ENCODE measurements at regions not wholly inside any gene's neighbourhood (a gene's known extent, or its start where the extent isn't known, plus 50 kb on each side); places are given as distances from the start of the nearest gene placed in this dataset.
A peak's percentile ranks its signal among the peaks of the same experiment; 100 is the strongest.

DNA sequence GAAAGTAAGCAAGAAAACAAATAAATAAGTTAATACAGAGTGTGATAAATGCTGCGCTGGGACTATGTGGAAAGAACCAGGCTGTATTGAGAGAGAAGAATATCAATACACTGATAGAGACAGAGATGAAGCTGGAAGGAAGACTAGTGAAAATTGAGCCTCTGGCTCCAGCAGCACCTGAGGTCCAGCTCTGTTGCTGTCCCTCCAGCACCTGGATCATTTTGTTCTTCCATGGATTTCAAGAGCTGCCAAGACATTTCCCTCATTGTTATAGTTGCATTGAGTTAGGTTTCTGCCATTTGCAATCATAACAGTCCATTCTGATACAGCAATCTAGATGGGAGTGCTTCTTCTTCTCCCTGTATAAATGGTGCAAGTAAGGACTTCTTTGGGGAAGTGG lies 242.7 kb upstream of the FGGY start:
- Mint-ChIP-seq H3K4me3 (no peak overlapping the region), H3K9me3 (no peaks in the 10 kb centered on the region), H3K27ac (no peak overlapping the region), H3K4me1 (no peaks in the 10 kb centered on the region), H3K36me3 (no peaks in the 10 kb centered on the region), H3K27me3 (no peaks in the 10 kb centered on the region)
- DNase-seq: no peak

DNA sequence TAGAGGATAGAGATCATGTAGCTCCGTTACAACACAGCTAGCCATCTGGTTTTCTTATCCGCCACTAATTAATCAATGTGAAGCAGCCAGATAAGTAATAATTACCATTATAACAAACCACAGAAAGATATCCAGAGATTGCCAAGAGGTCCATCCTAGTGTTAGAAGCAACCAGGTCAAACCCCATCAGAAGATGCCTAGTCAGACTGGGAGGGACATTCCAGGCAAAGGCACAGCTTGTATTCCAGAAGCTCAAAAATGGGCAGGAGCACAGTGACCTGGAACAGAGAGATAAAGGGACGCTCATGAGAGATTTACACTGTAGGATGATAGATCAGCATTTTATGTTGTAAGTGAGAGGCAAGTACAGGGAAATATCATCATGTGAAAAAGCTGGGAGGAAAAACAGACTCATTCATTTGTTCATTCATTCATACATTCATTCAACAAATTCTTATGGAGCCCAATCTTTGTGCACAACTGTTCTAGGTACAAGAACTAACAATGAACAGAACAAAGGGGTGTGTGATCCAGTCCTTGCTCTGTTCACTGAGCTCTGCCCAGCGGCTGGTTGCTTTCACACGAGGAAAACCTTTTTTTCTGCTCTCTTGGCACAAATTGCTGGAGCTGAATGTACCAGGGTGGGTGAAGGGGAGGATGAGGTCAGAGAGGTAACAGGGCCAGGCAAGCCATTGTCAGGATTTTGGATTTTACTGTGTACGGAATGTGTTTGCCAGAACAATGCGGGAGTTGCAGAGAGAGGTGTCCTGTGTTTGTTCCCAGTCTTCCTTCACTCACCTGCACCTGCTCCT lies 240.8 kb upstream of the FGGY start:
- Mint-ChIP-seq H3K27ac (no peak overlapping the region), H3K4me3 (no peak overlapping the region), H3K4me1 (no peaks in the 10 kb centered on the region), H3K27me3 (no peaks in the 10 kb centered on the region), H3K36me3 (no peaks in the 10 kb centered on the region), H3K9me3 (no peaks in the 10 kb centered on the region)
- DNase-seq: no peak

DNA sequence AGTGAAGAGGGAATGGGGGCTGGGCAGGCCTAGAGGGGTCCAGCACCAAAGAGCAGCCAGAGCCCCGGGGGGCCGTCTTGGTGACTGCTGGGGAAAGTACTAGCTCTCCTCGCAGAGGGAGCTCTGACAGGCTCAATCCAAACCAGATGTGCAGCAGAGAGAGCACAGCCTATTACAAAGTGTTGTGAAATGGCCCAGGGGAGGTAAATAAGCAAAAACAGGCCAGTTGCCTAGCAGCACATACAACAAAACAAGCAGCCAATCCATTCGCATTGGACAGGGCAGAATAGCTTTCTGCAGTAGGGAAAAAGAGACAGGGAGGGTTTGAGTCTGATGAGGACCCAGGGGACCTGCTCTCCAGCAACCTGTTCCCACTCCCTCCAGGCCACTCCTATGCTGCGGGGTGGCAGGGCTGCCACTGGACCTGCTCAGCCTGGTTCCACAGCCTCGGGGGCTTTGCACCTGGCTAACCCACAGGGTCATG lies 239.6 kb upstream of the FGGY start:
- Mint-ChIP-seq H3K27ac (no peak overlapping the region), H3K27me3 (no peaks in the 10 kb centered on the region), H3K36me3 (no peaks in the 10 kb centered on the region), H3K4me3 (no peak overlapping the region), H3K9me3 (no peaks in the 10 kb centered on the region), H3K4me1 (peaks cover 4% of the 10 kb centered on the region)
- DNase-seq: no peak

DNA sequence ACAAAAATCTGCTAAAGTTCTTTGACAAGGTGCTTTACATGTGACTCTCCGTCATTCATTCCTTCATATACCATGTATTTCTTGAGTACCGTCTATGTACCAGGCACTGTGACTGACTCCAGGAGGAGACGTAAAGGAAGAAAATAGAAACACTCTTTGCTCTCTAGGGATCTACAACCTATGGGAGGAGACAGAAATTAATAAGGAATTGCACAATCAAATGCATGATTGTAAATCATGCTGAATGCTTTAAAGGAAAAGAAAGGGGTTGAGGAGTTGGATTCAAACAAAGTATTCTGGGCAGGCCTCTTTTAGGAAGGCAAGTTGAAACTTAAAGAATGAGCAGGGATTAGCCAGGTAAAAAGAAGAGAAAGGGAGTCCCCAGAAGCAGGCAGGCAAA lies 239.1 kb upstream of the FGGY start:
- Mint-ChIP-seq H3K4me3 (no peak overlapping the region), H3K4me1 (peaks cover 7% of the 10 kb centered on the region), H3K27ac (no peak overlapping the region), H3K36me3 (no peaks in the 10 kb centered on the region), H3K27me3 (no peaks in the 10 kb centered on the region), H3K9me3 (no peaks in the 10 kb centered on the region)
- no peak for DNase-seq

DNA sequence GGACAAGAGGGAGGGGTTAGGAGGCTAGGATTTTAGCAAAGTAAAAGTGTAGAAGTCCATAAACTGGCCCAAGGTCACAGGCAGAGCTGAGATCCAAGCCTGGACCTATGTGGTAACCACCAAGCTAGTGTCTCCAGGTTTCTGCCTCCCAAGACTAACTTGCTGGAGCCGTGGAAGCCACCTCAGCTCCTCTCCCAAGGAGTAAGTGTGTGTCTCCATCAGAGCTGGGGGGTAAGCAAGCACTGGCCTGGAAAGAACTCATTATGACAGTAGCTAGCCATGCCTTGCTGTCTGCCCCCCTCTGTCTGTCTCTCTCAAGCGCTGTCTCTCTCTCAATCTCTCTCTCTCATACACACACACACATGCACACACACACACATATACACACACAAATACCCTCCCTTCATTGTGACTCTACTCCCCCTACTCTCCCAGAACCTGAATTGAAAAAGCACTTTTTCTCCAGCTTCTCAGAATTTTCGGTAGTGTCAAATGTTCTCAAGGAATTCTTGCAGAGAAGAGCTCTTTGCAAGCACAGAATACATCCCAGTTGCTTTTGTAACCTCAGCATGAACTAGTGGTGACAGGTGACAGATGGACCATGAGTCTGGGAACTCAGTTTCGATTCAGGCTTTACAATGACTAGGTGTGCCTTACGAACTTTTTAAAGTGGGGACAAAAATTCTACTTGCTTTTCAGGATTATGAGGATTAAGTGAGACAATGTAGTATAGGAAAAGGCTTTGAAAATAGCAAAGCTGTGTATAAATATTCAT lies 238.0 kb upstream of the FGGY start:
- Mint-ChIP-seq H3K4me1 (peaks cover 15% of the 10 kb centered on the region), H3K27ac (no peak overlapping the region), H3K4me3 (no peak overlapping the region), H3K36me3 (no peaks in the 10 kb centered on the region), H3K9me3 (no peaks in the 10 kb centered on the region), H3K27me3 (no peaks in the 10 kb centered on the region)
- no peak for DNase-seq

DNA sequence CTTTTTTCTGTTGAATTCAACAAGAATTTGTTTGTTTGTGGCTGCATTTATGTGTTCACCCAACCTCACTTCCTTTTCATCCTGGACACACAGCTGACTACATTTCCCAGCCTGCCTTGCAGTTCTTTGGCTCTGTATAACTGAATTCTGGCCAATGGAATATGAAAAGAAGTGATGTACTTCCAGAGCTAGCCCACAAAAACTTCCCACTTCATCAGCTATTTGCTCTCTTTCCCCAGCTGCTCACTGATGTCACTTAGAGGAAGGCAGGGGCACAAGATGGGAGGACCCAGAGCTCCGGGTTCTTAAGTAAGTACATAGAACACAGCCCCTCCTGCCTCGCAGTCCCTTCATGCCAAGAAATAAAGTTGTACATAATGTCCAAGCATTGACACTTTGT lies 235.0 kb upstream of the FGGY start:
- DNase-seq: no peak
- H3K27ac Mint-ChIP-seq: no peak overlapping the region
- H3K4me3 Mint-ChIP-seq: no peak overlapping the region
- peaks cover 2% of the 10 kb centered on the region for H3K36me3 Mint-ChIP-seq
- no peaks in the 10 kb centered on the region for H3K27me3 Mint-ChIP-seq
- H3K4me1 Mint-ChIP-seq: peaks cover 31% of the 10 kb centered on the region
- no peaks in the 10 kb centered on the region for H3K9me3 Mint-ChIP-seq

DNA sequence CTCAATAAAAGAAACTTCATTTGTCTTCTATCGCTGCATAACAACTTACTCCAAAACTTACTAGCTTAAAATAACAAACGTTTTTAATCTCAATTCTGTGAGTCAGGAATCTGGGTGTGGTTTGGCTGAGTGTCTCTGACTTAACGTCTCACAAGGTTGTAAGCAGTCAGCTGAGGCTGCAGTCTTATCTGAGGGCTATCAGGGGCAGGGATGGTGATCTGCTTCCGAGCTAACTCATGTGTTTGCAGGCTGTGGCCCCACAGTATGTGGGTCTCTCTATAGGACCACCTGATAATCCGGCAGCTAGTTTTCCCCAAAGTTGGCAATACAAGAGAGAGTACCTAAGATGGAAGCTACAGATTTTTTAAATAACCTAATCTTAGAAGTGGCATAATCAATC lies 234.2 kb upstream of the FGGY start:
- no peak overlapping the region for H3K4me3 Mint-ChIP-seq
- H3K27me3 Mint-ChIP-seq: no peaks in the 10 kb centered on the region
- peak overlapping the region; percentile 26 for H3K27ac Mint-ChIP-seq
- no peak for DNase-seq
- peaks cover 31% of the 10 kb centered on the region for H3K4me1 Mint-ChIP-seq
- peaks cover 2% of the 10 kb centered on the region for H3K36me3 Mint-ChIP-seq
- H3K9me3 Mint-ChIP-seq: no peaks in the 10 kb centered on the region

DNA sequence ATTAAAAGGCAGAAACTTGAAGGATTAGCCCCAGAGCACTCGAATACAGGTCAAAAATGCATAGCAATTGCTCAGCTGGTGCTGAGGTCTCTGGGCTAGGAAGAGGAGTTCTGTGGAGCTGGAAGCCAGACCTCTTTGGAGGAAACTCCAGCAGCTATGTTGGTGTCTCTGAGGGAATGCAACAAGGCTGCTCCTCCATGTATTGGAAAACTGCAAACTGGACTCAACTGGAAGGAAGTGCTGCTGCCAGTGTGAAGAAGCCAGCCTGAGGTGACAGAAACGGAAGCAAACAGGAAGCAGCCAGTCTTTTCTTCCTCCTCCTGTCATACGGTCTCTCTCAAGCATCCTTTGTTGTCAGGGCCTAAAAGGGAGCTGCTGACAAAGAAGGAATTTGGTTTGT lies 233.4 kb upstream of the FGGY start:
- Mint-ChIP-seq H3K27ac (peak overlapping the region; percentile 73), H3K4me1 (peaks cover 31% of the 10 kb centered on the region), H3K9me3 (no peaks in the 10 kb centered on the region), H3K27me3 (no peaks in the 10 kb centered on the region), H3K4me3 (no peak overlapping the region), H3K36me3 (peaks cover 2% of the 10 kb centered on the region)
- DNase-seq: no peak

DNA sequence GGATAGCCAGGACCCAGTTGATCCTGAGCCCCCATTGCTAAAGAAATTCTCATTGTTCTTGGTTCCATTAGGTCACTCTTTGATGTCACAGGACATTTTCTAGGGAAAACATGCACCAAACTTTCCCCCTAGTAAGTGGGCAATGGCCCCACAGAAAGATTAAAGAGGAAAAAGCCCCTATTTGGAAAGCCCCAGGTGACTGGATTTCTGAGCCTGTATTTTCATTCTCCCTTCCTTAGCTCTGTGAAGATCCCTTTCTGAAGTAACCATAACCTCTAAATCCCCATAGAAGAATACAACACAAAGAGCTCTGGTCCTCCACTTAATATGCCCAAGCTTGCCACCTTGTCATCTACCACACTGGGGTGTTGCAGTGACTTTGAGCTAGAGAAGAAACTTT lies 232.3 kb upstream of the FGGY start:
- H3K4me3 Mint-ChIP-seq: no peak overlapping the region
- DNase-seq: no peak

DNA sequence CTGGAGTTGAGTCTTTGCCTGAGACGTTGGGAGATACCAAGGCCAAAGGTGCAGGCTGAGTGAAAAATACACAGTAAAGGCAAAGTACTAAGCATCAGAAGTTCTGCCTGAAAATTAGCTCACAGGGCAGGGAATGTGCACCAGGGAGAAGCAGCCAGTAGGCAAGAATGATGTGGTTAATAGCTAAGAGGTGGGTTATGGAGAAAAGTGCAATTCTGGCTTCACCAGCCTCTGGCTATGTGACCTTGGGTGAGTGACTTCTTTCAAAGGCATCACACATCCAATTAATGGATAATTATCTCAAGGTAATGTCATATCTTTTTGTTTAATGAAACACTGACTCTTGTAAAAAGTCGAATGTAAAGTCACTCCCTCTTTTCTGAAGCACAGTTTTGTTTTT lies 230.7 kb upstream of the FGGY start:
- H3K4me1 Mint-ChIP-seq: peaks cover 41% of the 10 kb centered on the region
- DNase-seq: no peak
- H3K36me3 Mint-ChIP-seq: peaks cover 2% of the 10 kb centered on the region
- no peak overlapping the region for H3K4me3 Mint-ChIP-seq
- no peaks in the 10 kb centered on the region for H3K9me3 Mint-ChIP-seq
- H3K27me3 Mint-ChIP-seq: no peaks in the 10 kb centered on the region
- no peak overlapping the region for H3K27ac Mint-ChIP-seq

More for the DNA sequence above, 232.3 kb upstream of the FGGY start:
- Mint-ChIP-seq H3K36me3 (peaks cover 2% of the 10 kb centered on the region), H3K9me3 (no peaks in the 10 kb centered on the region), H3K27me3 (no peaks in the 10 kb centered on the region), H3K27ac (no peak overlapping the region), H3K4me1 (peaks cover 31% of the 10 kb centered on the region)

DNA sequence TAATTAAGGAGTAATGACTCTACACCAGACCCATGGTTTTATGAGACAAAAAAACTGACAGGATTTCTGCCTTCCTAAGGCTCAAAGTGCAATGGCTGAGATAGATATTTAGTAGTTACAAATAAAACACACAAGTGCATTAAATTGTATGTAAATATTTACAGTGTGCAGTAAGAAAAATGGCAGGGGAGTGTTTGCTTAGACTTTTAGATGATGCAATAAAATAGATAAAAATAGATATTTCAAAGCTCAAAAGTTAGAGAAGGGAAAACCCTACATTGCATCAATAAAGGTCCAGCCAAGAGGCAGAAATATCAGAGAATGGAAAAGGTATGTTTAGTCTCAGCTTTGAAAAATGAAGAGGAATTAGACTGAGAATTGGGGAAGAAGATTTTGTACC lies 226.3 kb upstream of the FGGY start:
- H3K4me1 Mint-ChIP-seq: peaks cover 24% of the 10 kb centered on the region
- no peak for DNase-seq
- no peaks in the 10 kb centered on the region for H3K27me3 Mint-ChIP-seq
- H3K27ac Mint-ChIP-seq: peak overlapping the region; percentile 80
- H3K9me3 Mint-ChIP-seq: peaks cover 1% of the 10 kb centered on the region
- no peak overlapping the region for H3K4me3 Mint-ChIP-seq
- peaks cover 3% of the 10 kb centered on the region for H3K36me3 Mint-ChIP-seq

DNA sequence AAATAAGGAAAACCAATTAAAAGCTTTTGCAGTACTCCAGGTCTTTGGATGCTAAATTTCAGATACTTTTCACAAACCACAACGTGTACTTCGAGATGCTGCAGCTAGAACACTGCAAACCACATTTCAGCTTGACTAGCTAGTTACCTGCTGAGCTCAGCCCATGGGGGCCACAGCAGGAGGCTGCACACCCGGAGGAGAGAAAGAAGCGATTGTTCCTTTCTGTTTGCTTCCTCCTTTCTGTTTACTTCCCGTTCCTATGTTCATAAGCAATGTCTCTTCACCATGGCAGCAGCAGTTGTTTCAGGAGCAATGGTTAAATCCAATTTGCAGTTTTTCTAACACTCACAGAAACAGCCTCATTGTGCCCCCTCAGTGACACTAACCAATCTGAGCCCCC lies 225.6 kb upstream of the FGGY start:
- Mint-ChIP-seq H3K27ac (peak overlapping the region; percentile 80), H3K27me3 (no peaks in the 10 kb centered on the region), H3K4me1 (peaks cover 22% of the 10 kb centered on the region), H3K9me3 (peaks cover 1% of the 10 kb centered on the region), H3K36me3 (peaks cover 3% of the 10 kb centered on the region), H3K4me3 (peak overlapping the region; percentile 3)
- no peak for DNase-seq

DNA sequence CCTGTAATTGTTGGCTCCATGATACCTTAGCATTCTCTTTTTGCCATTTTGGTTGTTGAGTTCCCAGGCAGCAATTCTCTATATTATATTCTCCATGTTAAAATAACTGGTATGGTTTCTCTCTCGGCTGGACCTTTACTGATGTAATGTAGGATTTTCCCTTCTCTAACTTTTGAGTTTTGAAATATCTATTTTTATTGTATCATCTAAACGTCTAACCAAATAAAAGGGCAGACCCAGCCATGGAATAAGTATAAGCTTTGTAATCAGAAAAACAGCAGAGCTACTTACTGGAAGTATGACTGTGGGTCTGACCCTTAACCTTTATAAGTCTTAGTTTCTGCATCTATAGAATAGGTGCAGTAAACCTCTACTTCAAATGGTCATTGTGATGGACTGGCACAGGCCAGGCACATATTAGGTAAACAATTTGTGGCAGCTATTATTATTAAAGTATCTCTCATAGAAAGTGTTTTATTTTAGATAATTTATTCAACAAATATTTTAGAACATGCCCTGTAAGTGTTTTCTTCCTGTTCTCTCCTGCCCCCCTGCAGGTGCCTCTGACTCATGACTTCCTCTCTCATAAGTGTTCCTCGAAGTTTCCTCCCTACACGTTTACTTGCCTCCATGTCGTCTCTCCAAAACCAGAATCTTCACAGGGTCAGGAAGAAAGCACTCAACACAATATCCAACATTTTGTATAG lies 224.9 kb upstream of the FGGY start:
- Mint-ChIP-seq H3K9me3 (peaks cover 1% of the 10 kb centered on the region), H3K4me1 (peaks cover 22% of the 10 kb centered on the region), H3K27ac (peak overlapping the region; percentile 80), H3K27me3 (no peaks in the 10 kb centered on the region), H3K4me3 (peak overlapping the region; percentile 3), H3K36me3 (peaks cover 3% of the 10 kb centered on the region)
- no peak for DNase-seq

DNA sequence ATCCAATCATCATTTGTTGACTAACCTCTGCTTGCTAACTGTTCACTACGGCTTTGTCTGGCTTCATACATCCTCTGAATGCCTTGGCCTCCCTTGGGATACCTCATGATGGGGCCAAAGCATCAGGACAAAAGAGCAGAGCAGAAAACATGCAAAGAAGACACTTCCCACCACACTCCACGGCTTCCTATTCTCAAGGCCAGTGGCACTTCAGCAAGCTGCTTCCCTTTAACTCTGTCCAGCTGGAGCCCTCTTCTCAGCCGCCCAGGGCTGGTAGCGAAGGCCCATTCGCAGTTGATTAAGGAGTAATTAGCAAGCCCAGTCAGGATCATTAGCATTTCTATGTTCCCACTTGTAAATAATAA lies 224.3 kb upstream of the FGGY start:
- Mint-ChIP-seq H3K27me3 (no peaks in the 10 kb centered on the region), H3K4me3 (no peak overlapping the region), H3K4me1 (peaks cover 22% of the 10 kb centered on the region), H3K36me3 (peaks cover 3% of the 10 kb centered on the region), H3K9me3 (peaks cover 1% of the 10 kb centered on the region), H3K27ac (peak overlapping the region; percentile 72)
- no peak for DNase-seq

DNA sequence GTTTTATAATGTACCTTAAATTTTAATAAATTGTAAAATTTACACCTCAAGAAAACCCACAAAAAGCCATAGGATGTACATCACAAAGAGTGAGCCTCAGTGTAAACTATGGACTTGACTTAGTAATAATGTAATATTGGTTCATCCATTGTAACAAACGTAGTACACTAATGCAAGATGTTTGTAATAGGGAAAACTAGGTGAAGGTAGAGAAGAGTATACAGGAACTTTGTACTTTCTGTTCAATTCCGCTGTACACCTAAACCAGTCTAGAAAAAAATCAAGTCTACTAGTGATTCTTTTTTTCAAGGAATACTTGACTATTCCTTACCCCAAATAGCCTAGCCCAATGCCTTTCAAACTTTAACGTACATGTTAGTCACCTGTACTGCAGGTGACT lies 222.3 kb upstream of the FGGY start:
- no peak overlapping the region for H3K4me3 Mint-ChIP-seq
- H3K36me3 Mint-ChIP-seq: peaks cover 3% of the 10 kb centered on the region
- DNase-seq: no peak
- H3K4me1 Mint-ChIP-seq: peaks cover 23% of the 10 kb centered on the region
- H3K27ac Mint-ChIP-seq: no peak overlapping the region
- H3K9me3 Mint-ChIP-seq: peaks cover 1% of the 10 kb centered on the region
- H3K27me3 Mint-ChIP-seq: no peaks in the 10 kb centered on the region
